GM18868 (cell line): ENCODE measurements at regions not wholly inside any gene's neighbourhood (a gene's known extent, or its start where the extent isn't known, plus 50 kb on each side); places are given as distances from the start of the nearest gene placed in this dataset.
"Not testable (repeated sequence)": the region's sequence is repeated elsewhere in the genome, so short reads cannot be mapped to it uniquely, and the experiment has no call there.

Experiments
- ATAC-seq: cut with Tn5 transposase; IDR thresholded peaks from one replicate; pipeline ENCODE4 v1.9.1; 2021; ENCODE audit warnings: mild to moderate bottlenecking, moderate library complexity; ENCODE audit not compliant: unreplicated experiment

GRCh38 chr2:35962585-35963146 lies 392.9 kb upstream of the CRIM1 start:
- ATAC-seq = no peak

- no peak for ATAC-seq
Measured at GRCh38 chr2:35960596-35960995, 395.0 kb upstream of the CRIM1 start.

- ATAC-seq = not testable (repeated sequence)
Measured at GRCh38 chr2:35957053-35957452, 398.5 kb upstream of the CRIM1 start.

GRCh38 chr2:35946478-35946877 lies 409.1 kb upstream of the CRIM1 start:
- ATAC-seq = no peak

GRCh38 chr2:35938838-35939237 lies 416.7 kb upstream of the CRIM1 start:
- ATAC-seq = no peak

GRCh38 chr2:35933031-35933430 lies 422.5 kb upstream of the CRIM1 start:
- no peak for ATAC-seq

GRCh38 chr2:35932276-35932963 lies 423.2 kb upstream of the CRIM1 start:
- no peak for ATAC-seq

- ATAC-seq = no peak
Measured at GRCh38 chr2:35931626-35932025, 424.0 kb upstream of the CRIM1 start.

GRCh38 chr2:35931115-35931514 lies 424.5 kb upstream of the CRIM1 start:
- no peak for ATAC-seq

- no peak for ATAC-seq
Measured at GRCh38 chr2:35929551-35929950, 426.0 kb upstream of the CRIM1 start.

- ATAC-seq = no peak
Measured at GRCh38 chr2:35920061-35920460, 435.5 kb upstream of the CRIM1 start.

- ATAC-seq = no peak
Measured at GRCh38 chr2:35915261-35915660, 440.3 kb upstream of the CRIM1 start.

GRCh38 chr2:35891936-35892335 lies 463.6 kb upstream of the CRIM1 start:
- ATAC-seq = no peak

- peak; percentile 42 for ATAC-seq
Measured at GRCh38 chr2:35891528-35891927, 464.1 kb upstream of the CRIM1 start.

GRCh38 chr2:35887146-35887545 lies 468.4 kb upstream of the CRIM1 start:
- no peak for ATAC-seq

GRCh38 chr2:35873921-35874320 lies 481.7 kb upstream of the CRIM1 start:
- no peak for ATAC-seq

GRCh38 chr2:35871672-35872071 lies 483.9 kb upstream of the CRIM1 start:
- no peak for ATAC-seq

- no peak for ATAC-seq
Measured at GRCh38 chr2:35870713-35871112, 484.9 kb upstream of the CRIM1 start.

- ATAC-seq = no peak
Measured at GRCh38 chr2:35864141-35864540, 491.4 kb upstream of the CRIM1 start.

GRCh38 chr2:35858216-35858615 lies 497.4 kb upstream of the CRIM1 start:
- no peak for ATAC-seq

- ATAC-seq = no peak
Measured at GRCh38 chr2:35857498-35857897, 498.1 kb upstream of the CRIM1 start.

- no peak for ATAC-seq
Measured at GRCh38 chr2:35831385-35831784, 524.2 kb upstream of the CRIM1 start.

- no peak for ATAC-seq
Measured at GRCh38 chr2:35830833-35831232, 524.7 kb upstream of the CRIM1 start.
